Neural cell (in vitro differentiated cells): ENCODE measurements at regions not wholly inside any gene's neighbourhood (a gene's known extent, or its start where the extent isn't known, plus 50 kb on each side); places are given as distances from the start of the nearest gene placed in this dataset.

Experiments used
- H2AFZ ChIP-seq: fragments of 200-600, 300-800 bp; sonication (generic), shearing (Covaris generic); 2 replicates; pipeline ENCODE4 v1.6.0; 2014; ENCODE audit warnings: low read depth, mild to moderate bottlenecking, antibody characterized with exemption, low read length, moderate library complexity
- H3F3A ChIP-seq: fragments of 200-600 bp; shearing (Covaris generic); 2 replicates; pipeline ENCODE4 v1.6.1; 2016; ENCODE audit warnings: mild to moderate bottlenecking, moderate library complexity, mixed read lengths, antibody characterized with exemption, low read length; ENCODE audit not compliant: insufficient read depth, poor library complexity, severe bottlenecking
- H3K27ac ChIP-seq: fragments of 200-600, 300-800 bp; sonication (generic), shearing (Covaris generic); 2 replicates; pipeline ENCODE4 v1.5.1; 2014; ENCODE audit warnings: mild to moderate bottlenecking, low read length, moderate library complexity
- H3K27me3 ChIP-seq: fragments of 300-800, 200-600 bp; sonication (generic), shearing (Covaris generic); 2 replicates; pipeline ENCODE4 v1.6.0; 2014; ENCODE audit warnings: mild to moderate bottlenecking, low read depth, low read length, moderate library complexity; ENCODE audit not compliant: insufficient read depth
- H3K36me3 ChIP-seq: fragments of 300-800, 200-600 bp; sonication (generic), shearing (Covaris generic); 2 replicates; pipeline ENCODE4 v1.5.1; 2014; ENCODE audit warnings: mild to moderate bottlenecking, antibody characterized with exemption, low read length, moderate library complexity; ENCODE audit not compliant: insufficient read depth
- H3K4me2 ChIP-seq: fragments of 300-800, 200-600 bp; sonication (generic), shearing (Covaris generic); 2 replicates; pipeline ENCODE4 v1.6.0; 2014; ENCODE audit warnings: mild to moderate bottlenecking, low read length
- H3K4me3 ChIP-seq: fragments of 300-800, 200-600 bp; sonication (generic), shearing (Covaris generic); 2 replicates; pipeline ENCODE4 v1.5.1; 2014; ENCODE audit warnings: mild to moderate bottlenecking, low read length, moderate library complexity
- H3K79me2 ChIP-seq: fragments of 200-600 bp; shearing (Covaris generic); replicated peaks from 2 replicates; pipeline ENCODE4 v1.6.0; 2014; ENCODE audit warnings: mild to moderate bottlenecking, low read length, moderate library complexity; ENCODE audit not compliant: insufficient read depth
- H3K9ac ChIP-seq: fragments of 300-800, 200-600 bp; sonication (generic), shearing (Covaris generic); 2 replicates; pipeline ENCODE4 v1.6.1; 2016; ENCODE audit warnings: mild to moderate bottlenecking, low read length, mixed read lengths
- H3K9me2 ChIP-seq: fragments of 200-600 bp; shearing (Covaris generic); 2 replicates; pipeline ENCODE4 v1.6.1; 2016; ENCODE audit warnings: mild to moderate bottlenecking, low read length, mixed read lengths; ENCODE audit not compliant: insufficient read depth
- H3K9me3 ChIP-seq: fragments of 200-600, 300-800 bp; sonication (generic), shearing (Covaris generic); 2 replicates; pipeline ENCODE4 v1.6.1; 2016; ENCODE audit warnings: mild to moderate bottlenecking, mixed run types, low read length, moderate library complexity, mixed read lengths
- H4K20me1 ChIP-seq: fragments of 200-600 bp; shearing (Covaris generic); 2 replicates; pipeline ENCODE4 v1.6.1; 2016; ENCODE audit warnings: mild to moderate bottlenecking, mixed run types; ENCODE audit not compliant: insufficient read depth
- CTCF ChIP-seq: fragments of 450-650 bp; IDR thresholded peaks from 2 replicates; pipeline ENCODE4 v1.5.1; 2014; ENCODE audit warnings: antibody characterized with exemption, mild to moderate bottlenecking, moderate library complexity; ENCODE audit not compliant: poor library complexity, severe bottlenecking
- EP300 ChIP-seq: fragments of 450-650 bp; conservative IDR thresholded peaks from 2 replicates; pipeline ENCODE4 v1.6.1; 2014; ENCODE audit warnings: antibody characterized with exemption, mild to moderate bottlenecking, moderate library complexity; ENCODE audit not compliant: poor library complexity, severe bottlenecking
- EZH2 ChIP-seq: fragments of 200-600, 300-800 bp; shearing (Covaris generic), sonication (generic); IDR thresholded peaks from 2 replicates; pipeline ENCODE4 v1.6.1; 2014; ENCODE audit warnings: antibody characterized with exemption, low read length, borderline replicate concordance, mild to moderate bottlenecking; ENCODE audit not compliant: insufficient read depth, poor library complexity, severe bottlenecking
- MXI1 ChIP-seq: fragments of 450-650 bp; conservative IDR thresholded peaks from 2 replicates; pipeline ENCODE4 v1.6.1; 2014; ENCODE audit warnings: antibody characterized with exemption, mild to moderate bottlenecking; ENCODE audit not compliant: poor library complexity, severe bottlenecking
- POLR2AphosphoS5 ChIP-seq: IDR thresholded peaks from 2 replicates; pipeline ENCODE4 v1.6.1; 2012
- RAD21 ChIP-seq: fragments of 450-650 bp; conservative IDR thresholded peaks from 2 replicates; pipeline ENCODE4 v1.6.1; 2014; ENCODE audit warnings: antibody characterized with exemption, mild to moderate bottlenecking, moderate library complexity
- REST ChIP-seq: IDR thresholded peaks from 2 replicates; pipeline ENCODE4 v1.6.1; 2012; ENCODE audit warnings: borderline replicate concordance
- SMC3 ChIP-seq: fragments of 450-650 bp; conservative IDR thresholded peaks from 2 replicates; pipeline ENCODE4 v1.6.1; 2014; ENCODE audit warnings: antibody characterized with exemption, mild to moderate bottlenecking, moderate library complexity; ENCODE audit not compliant: poor library complexity
- TAF1 ChIP-seq: IDR thresholded peaks from 2 replicates; pipeline ENCODE4 v1.6.1; 2012; ENCODE audit warnings: low read depth

- no peaks in the 10 kb centered on the region for H3K9me2 ChIP-seq
Measured at GRCh38 chr6:167510648-167511047, 185.8 kb downstream of the TTLL2 start.

GRCh38 chr6:167512696-167513375 is 187.9 kb downstream of the TTLL2 start:
- Histone ChIP-seq H3K79me2 (no peaks in the 10 kb centered on the region), H3K9me2 (no peaks in the 10 kb centered on the region), H3F3A (no peaks in the 10 kb centered on the region), H3K9me3 (no peaks in the 10 kb centered on the region), H3K9ac (no peak overlapping the region), H2AFZ (no peak overlapping the region), H3K4me3 (no peak overlapping the region), H4K20me1 (no peaks in the 10 kb centered on the region), H3K27ac (no peak overlapping the region), H3K36me3 (no peaks in the 10 kb centered on the region), H3K27me3 (no peaks in the 10 kb centered on the region), H3K4me2 (no peak overlapping the region)
- no peak for TF ChIP-seq REST
- peak; percentile 41 for TF ChIP-seq EP300

More at GRCh38 chr6:167510648-167511047, 185.8 kb downstream of the TTLL2 start:
- Histone ChIP-seq H3K9me3 (no peaks in the 10 kb centered on the region), H3K4me2 (no peak overlapping the region), H3K36me3 (no peaks in the 10 kb centered on the region), H3F3A (no peaks in the 10 kb centered on the region), H4K20me1 (no peaks in the 10 kb centered on the region), H3K79me2 (no peaks in the 10 kb centered on the region), H3K4me3 (no peak overlapping the region), H2AFZ (no peak overlapping the region), H3K9ac (no peak overlapping the region), H3K27ac (no peak overlapping the region), H3K27me3 (no peaks in the 10 kb centered on the region)
- TF ChIP-seq MXI1 (no peak), EZH2 (no peak), RAD21 (no peak), EP300 (no peak), REST (no peak), TAF1 (no peak), CTCF (no peak), SMC3 (no peak), POLR2AphosphoS5 (no peak)
